Trophoblast cell (in vitro differentiated cells and primary cell): ENCODE measurements at regions not wholly inside any gene's neighbourhood (a gene's known extent, or its start where the extent isn't known, plus 50 kb on each side); places are given as distances from the start of the nearest gene placed in this dataset.
A peak's percentile ranks its signal among the peaks of the same experiment; 100 is the strongest.

Experiments used
- DNase-seq, 2 donors: peaks; one replicate each; pipeline ENCODE4 v3.0.0-alpha.2; 2016
- H2AFZ ChIP-seq: 2 replicates; pipeline ENCODE4 v1.6.1; 2013; ENCODE audit warnings: low read length, moderate library complexity, mild to moderate bottlenecking; ENCODE audit not compliant: insufficient read depth, poor library complexity
- H2AK5ac ChIP-seq: 2 replicates; pipeline ENCODE4 v1.6.1; 2013; ENCODE audit warnings: mild to moderate bottlenecking, low read length
- H2BK120ac ChIP-seq: 2 replicates; pipeline ENCODE4 v1.6.1; 2013; ENCODE audit warnings: low read length, mild to moderate bottlenecking, moderate library complexity; ENCODE audit not compliant: insufficient read depth, poor library complexity
- H2BK12ac ChIP-seq: 2 replicates; pipeline ENCODE4 v1.6.1; 2013; ENCODE audit warnings: mild to moderate bottlenecking, low read length, moderate library complexity
- H2BK5ac ChIP-seq: 2 replicates; pipeline ENCODE4 v1.6.1; 2013; ENCODE audit warnings: low read length, low read depth, moderate library complexity, mild to moderate bottlenecking; ENCODE audit not compliant: poor library complexity
- H3K14ac ChIP-seq: 2 replicates; pipeline ENCODE4 v1.6.1; 2013; ENCODE audit warnings: mild to moderate bottlenecking, low read length
- H3K18ac ChIP-seq: 2 replicates; pipeline ENCODE4 v1.6.1; 2013; ENCODE audit warnings: mild to moderate bottlenecking, low read length
- H3K23ac ChIP-seq: 2 replicates; pipeline ENCODE4 v1.6.1; 2013; ENCODE audit warnings: low read length
- H3K27ac ChIP-seq: 2 replicates; pipeline ENCODE4 v1.5.1; 2013; ENCODE audit warnings: low read depth, mild to moderate bottlenecking, inconsistent platforms, low read length, moderate library complexity
- H3K27me3 ChIP-seq: 2 replicates; pipeline ENCODE4 v1.6.1; 2013; ENCODE audit warnings: inconsistent platforms, mild to moderate bottlenecking, low read length, moderate library complexity; ENCODE audit not compliant: insufficient read depth
- H3K36me3 ChIP-seq, 2 experiments: 1 replicate in 1 of 2; 2 replicates in 1 of 2; pipeline ENCODE4 v1.6.1; 2013; ENCODE audit warnings: low read length in 2 of 2, mild to moderate bottlenecking in 2 of 2, moderate library complexity in 1 of 2; ENCODE audit not compliant: insufficient read depth in 2 of 2, control insufficient read depth in 1 of 2
- H3K4ac ChIP-seq: 2 replicates; pipeline ENCODE4 v1.6.1; 2013; ENCODE audit warnings: low read depth, mild to moderate bottlenecking, low read length, moderate library complexity
- H3K4me1 ChIP-seq, 2 experiments: 1 replicate in 1 of 2; 2 replicates in 1 of 2; pipeline ENCODE4 v1.6.1; 2013; ENCODE audit warnings: low read length in 2 of 2, mild to moderate bottlenecking in 2 of 2, moderate library complexity in 1 of 2; ENCODE audit not compliant: insufficient read depth in 2 of 2, control insufficient read depth in 1 of 2
- H3K4me2 ChIP-seq: 2 replicates; pipeline ENCODE4 v1.6.1; 2013; ENCODE audit warnings: inconsistent platforms, mild to moderate bottlenecking, low read length, moderate library complexity
- H3K4me3 ChIP-seq: 2 replicates; pipeline ENCODE4 v1.5.1; 2013; ENCODE audit warnings: mild to moderate bottlenecking, low read depth, low read length, inconsistent platforms
- H3K79me1 ChIP-seq: one replicate; pipeline ENCODE4 v1.6.1; 2013; ENCODE audit warnings: low read length
- H3K79me2 ChIP-seq: 2 replicates; pipeline ENCODE4 v1.6.1; 2013; ENCODE audit warnings: low read length, mild to moderate bottlenecking; ENCODE audit not compliant: control insufficient read depth, insufficient read depth, poor library complexity
- H3K9ac ChIP-seq: 2 replicates; pipeline ENCODE4 v1.6.1; 2013; ENCODE audit warnings: mild to moderate bottlenecking, low read length
- H3K9me3 ChIP-seq: 2 replicates; pipeline ENCODE4 v1.6.1; 2013; ENCODE audit warnings: low read depth, mild to moderate bottlenecking, control low read depth, inconsistent platforms, low read length; ENCODE audit not compliant: insufficient read depth
- H4K12ac ChIP-seq: 2 replicates; pipeline ENCODE4 v1.6.1; 2013; ENCODE audit warnings: low read depth, mild to moderate bottlenecking, low read length, moderate library complexity
- H4K8ac ChIP-seq: 2 replicates; pipeline ENCODE4 v1.6.1; 2013; ENCODE audit warnings: low read depth, mild to moderate bottlenecking, low read length, moderate library complexity
- H4K91ac ChIP-seq: one replicate; pipeline ENCODE4 v1.6.1; 2013; ENCODE audit warnings: low read depth, mild to moderate bottlenecking, low read length, moderate library complexity
- WGBS: extraction: QIAGEN DNeasy Blood & Tissue Kit; methylation state at CpG from one replicate; pipeline ENCODE4 v1.1.7; 2013; ENCODE audit warnings: missing lambda C conversion rate; ENCODE audit not compliant: insufficient read length, insufficient coverage; ENCODE audit errors: extremely low coverage; 5-methylcytosine and 5-hydroxymethylcytosine counted together

DNA sequence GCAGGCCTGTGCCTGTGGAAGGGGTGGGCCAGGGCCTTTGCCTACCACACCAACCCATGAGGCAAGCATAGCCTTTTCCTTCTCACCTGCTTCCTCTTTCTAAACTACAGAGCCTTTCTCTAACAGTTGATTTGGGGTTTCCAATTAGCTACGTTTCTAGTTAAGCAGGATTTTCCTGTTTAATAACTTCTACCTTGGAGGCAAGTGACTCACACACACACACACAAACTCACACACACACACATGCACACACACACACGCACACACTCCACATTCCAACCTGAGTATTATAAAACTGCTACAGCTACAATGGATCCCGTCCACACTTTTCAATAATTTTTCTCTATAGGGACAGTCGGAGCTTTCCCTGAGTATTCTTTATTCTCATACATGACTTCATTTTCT lies 84.9 kb downstream of the SOX11 start:
- Histone ChIP-seq H4K91ac (no peak overlapping the region), H3K14ac (no peak overlapping the region), H3K79me2 (no peaks in the 10 kb centered on the region), H2BK5ac (no peak overlapping the region), H3K4me3 (no peak overlapping the region), H3K23ac (no peak overlapping the region), H4K8ac (no peak overlapping the region), H2AK5ac (no peak overlapping the region), H3K79me1 (peaks cover 4% of the 10 kb centered on the region), H3K27ac (peak overlapping the region; percentile 32), H2AFZ (no peak overlapping the region), H3K4me1 (peaks cover 0 to 6% of the 10 kb centered on the region in 2 experiments), H3K36me3 (no peaks in the 10 kb centered on the region), H3K4ac (no peak overlapping the region), H3K4me2 (peak overlapping the region; percentile 25), H2BK12ac (no peak overlapping the region), H3K9me3 (no peaks in the 10 kb centered on the region), H3K18ac (no peak overlapping the region), H3K27me3 (no peaks in the 10 kb centered on the region), H4K12ac (no peak overlapping the region), H3K9ac (no peak overlapping the region), H2BK120ac (no peak overlapping the region)
- peak; percentile 80 to 94 for DNase-seq
- WGBS = no CpG with 5 or more reads among the region's 4 CpGs

- Histone ChIP-seq H3K79me2 (no peaks in the 10 kb centered on the region), H4K12ac (no peak overlapping the region), H2BK5ac (no peak overlapping the region), H3K18ac (no peak overlapping the region), H3K4me1 (peaks cover 0 to 9% of the 10 kb centered on the region in 2 experiments), H2AFZ (no peak overlapping the region), H2BK120ac (no peak overlapping the region), H2BK12ac (no peak overlapping the region), H3K9ac (no peak overlapping the region), H3K27ac (no peak overlapping the region), H4K8ac (no peak overlapping the region), H4K91ac (no peak overlapping the region), H3K4me2 (peak overlapping the region; percentile 12), H3K27me3 (no peaks in the 10 kb centered on the region), H3K79me1 (peaks cover 4% of the 10 kb centered on the region), H3K36me3 (no peaks in the 10 kb centered on the region), H3K9me3 (no peaks in the 10 kb centered on the region), H2AK5ac (no peak overlapping the region), H3K4me3 (no peak overlapping the region), H3K14ac (no peak overlapping the region), H3K4ac (no peak overlapping the region), H3K23ac (no peak overlapping the region)
- no CpG with 5 or more reads among the region's 14 CpGs for WGBS
- no peak for DNase-seq
Measured at GRCh38 chr2:5781679-5782078, 89.5 kb downstream of the SOX11 start.

GRCh38 chr2:5782103-5782502 lies 89.9 kb downstream of the SOX11 start:
- no peak overlapping the region for H4K91ac ChIP-seq
- no peak overlapping the region for H3K18ac ChIP-seq
- no peak overlapping the region for H2BK120ac ChIP-seq
- no peak overlapping the region for H2AFZ ChIP-seq
- H3K4me1 ChIP-seq = peaks cover 0 to 7% of the 10 kb centered on the region in 2 experiments
- no peak overlapping the region for H2AK5ac ChIP-seq
- no peaks in the 10 kb centered on the region for H3K36me3 ChIP-seq
- no peaks in the 10 kb centered on the region for H3K79me2 ChIP-seq
- no peak overlapping the region for H2BK12ac ChIP-seq
- no peak for DNase-seq
- H3K9me3 ChIP-seq = no peaks in the 10 kb centered on the region
- no peak overlapping the region for H4K12ac ChIP-seq
- H3K79me1 ChIP-seq = peaks cover 2% of the 10 kb centered on the region
- no peak overlapping the region for H3K27ac ChIP-seq
- no CpG with 5 or more reads among the region's 6 CpGs for WGBS
- no peak overlapping the region for H3K23ac ChIP-seq
- no peaks in the 10 kb centered on the region for H3K27me3 ChIP-seq
- no peak overlapping the region for H3K4me2 ChIP-seq
- no peak overlapping the region for H3K9ac ChIP-seq
- no peak overlapping the region for H3K4ac ChIP-seq
- no peak overlapping the region for H3K14ac ChIP-seq
- H2BK5ac ChIP-seq = no peak overlapping the region
- no peak overlapping the region for H3K4me3 ChIP-seq
- H4K8ac ChIP-seq = no peak overlapping the region

GRCh38 chr2:5788447-5788846 lies 96.3 kb downstream of the SOX11 start:
- Histone ChIP-seq H3K27ac (no peak overlapping the region), H3K4me3 (no peak overlapping the region), H3K23ac (no peak overlapping the region), H2BK5ac (no peak overlapping the region), H3K9ac (no peak overlapping the region), H4K12ac (no peak overlapping the region), H3K4me2 (no peak overlapping the region), H3K14ac (no peak overlapping the region), H2BK12ac (no peak overlapping the region), H2BK120ac (no peak overlapping the region), H3K4me1 (peaks cover 0 to 3% of the 10 kb centered on the region in 2 experiments), H3K27me3 (no peaks in the 10 kb centered on the region), H2AK5ac (no peak overlapping the region), H3K9me3 (no peaks in the 10 kb centered on the region), H3K36me3 (no peaks in the 10 kb centered on the region), H2AFZ (no peak overlapping the region), H3K4ac (no peak overlapping the region), H3K18ac (no peak overlapping the region), H3K79me2 (no peaks in the 10 kb centered on the region), H4K91ac (no peak overlapping the region), H4K8ac (no peak overlapping the region), H3K79me1 (no peaks in the 10 kb centered on the region)
- DNase-seq = no peak
